ENCODE measurements at regions not wholly inside any gene's neighbourhood (a gene's known extent, or its start where the extent isn't known, plus 50 kb on each side); places are given as distances from the start of the nearest gene placed in this dataset.

GRCh38 chr2:16397681-16398475 lies 267.8 kb downstream of the CYRIA start:
- TF ChIP-seq SNAI2 (CRISPR knock-in tag; IDR thresholded peaks at IDR 0.05) (no peak), PATZ1 (CRISPR knock-in tag; IDR thresholded peaks at IDR 0.05; ENCODE audit: borderline replicate concordance) (no peak), POU6F1 (CRISPR knock-in tag; IDR thresholded peaks at IDR 0.05; ENCODE audit: borderline replicate concordance, low read depth) (no peak), ZFP3 (CRISPR knock-in tag; IDR thresholded peaks at IDR 0.05) (no peak), ESRRG (CRISPR knock-in tag; IDR thresholded peaks at IDR 0.05) (no peak), CREB5 (CRISPR knock-in tag; IDR thresholded peaks at IDR 0.05; ENCODE audit: low read depth) (no peak), TOX (CRISPR knock-in tag; IDR thresholded peaks at IDR 0.05; ENCODE audit: borderline replicate concordance) (no peak), CSRNP3 (CRISPR knock-in tag; IDR thresholded peaks at IDR 0.05) (no peak), ARNTL (CRISPR knock-in tag; IDR thresholded peaks at IDR 0.05; ENCODE audit: borderline replicate concordance, low read depth) (no peak), ZNF70 (CRISPR knock-in tag; IDR thresholded peaks at IDR 0.05) (no peak), ZFP30 (CRISPR knock-in tag; IDR thresholded peaks at IDR 0.05) (no peak), ZNF565 (CRISPR knock-in tag; conservative IDR thresholded peaks at IDR 0.05; ENCODE audit: low read depth) (no peak), PPARA (CRISPR knock-in tag; IDR thresholded peaks at IDR 0.05; ENCODE audit: borderline replicate concordance) (no peak), RARB (CRISPR knock-in tag; IDR thresholded peaks at IDR 0.05) (no peak)
